Ramos (cell line): ENCODE measurements at regions not wholly inside any gene's neighbourhood (a gene's known extent, or its start where the extent isn't known, plus 50 kb on each side); places are given as distances from the start of the nearest gene placed in this dataset.

Source experiments
- in situ Hi-C: fragments of 300-500 bp; cut with MboI; formaldehyde crosslinking; loops from one replicate; pipeline ENCODE4 v1.14.3; 2022; ENCODE audit warnings: low sequenced_read_pairs; ENCODE audit not compliant: unreplicated experiment

GRCh38 chr6:113103634-113104361, 753.3 kb upstream of the MARCKS start:
- in situ Hi-C loops, result no loop called here

GRCh38 chr6:113104541-113104940, 752.6 kb upstream of the MARCKS start:
- in situ Hi-C loops, result no loop called here

GRCh38 chr6:113104951-113105350, 752.2 kb upstream of the MARCKS start:
- in situ Hi-C loops, result no loop called here

- in situ Hi-C loops, result no loop called here
Measured at GRCh38 chr6:113110211-113110610, 746.9 kb upstream of the MARCKS start.

GRCh38 chr6:113111550-113111949, 745.6 kb upstream of the MARCKS start:
- in situ Hi-C loops, result no loop called here

GRCh38 chr6:113112086-113112485, 745.1 kb upstream of the MARCKS start:
- in situ Hi-C loops, result no loop called here

- in situ Hi-C loops, result no loop called here
Measured at GRCh38 chr6:113115196-113115595, 741.9 kb upstream of the MARCKS start.

- in situ Hi-C loops, result no loop called here
Measured at GRCh38 chr6:113120224-113120581, 736.9 kb upstream of the MARCKS start.

GRCh38 chr6:113120582-113121285, 736.4 kb upstream of the MARCKS start:
- in situ Hi-C loops, result no loop called here

- in situ Hi-C loops, result no loop called here
Measured at GRCh38 chr6:113121571-113121970, 735.6 kb upstream of the MARCKS start.

GRCh38 chr6:113122060-113122459, 735.1 kb upstream of the MARCKS start:
- in situ Hi-C loops, result no loop called here

GRCh38 chr6:113125626-113126025, 731.5 kb upstream of the MARCKS start:
- in situ Hi-C loops, result no loop called here

GRCh38 chr6:113127786-113128419, 729.2 kb upstream of the MARCKS start:
- in situ Hi-C loops, result no loop called here

GRCh38 chr6:113128661-113129060, 728.5 kb upstream of the MARCKS start:
- in situ Hi-C loops, result no loop called here

- in situ Hi-C loops, result no loop called here
Measured at GRCh38 chr6:113129991-113130390, 727.2 kb upstream of the MARCKS start.

- in situ Hi-C loops, result no loop called here
Measured at GRCh38 chr6:113137426-113137825, 719.7 kb upstream of the MARCKS start.

- in situ Hi-C loops, result no loop called here
Measured at GRCh38 chr6:113140721-113141120, 716.4 kb upstream of the MARCKS start.

- in situ Hi-C loops, result no loop called here
Measured at GRCh38 chr6:113141901-113142300, 715.2 kb upstream of the MARCKS start.

- in situ Hi-C loops, result no loop called here
Measured at GRCh38 chr6:113142671-113143174, 714.4 kb upstream of the MARCKS start.

GRCh38 chr6:113143206-113143605, 713.9 kb upstream of the MARCKS start:
- in situ Hi-C loops, result no loop called here

GRCh38 chr6:113144117-113144516, 713.0 kb upstream of the MARCKS start:
- in situ Hi-C loops, result no loop called here
